B cell (primary cell): ENCODE measurements at regions not wholly inside any gene's neighbourhood (a gene's known extent, or its start where the extent isn't known, plus 50 kb on each side); places are given as distances from the start of the nearest gene placed in this dataset.

Experiments used
- CTCF ChIP-seq: fragments of 200-600 bp; IDR thresholded peaks from one replicate; pipeline ENCODE4 v1.8.0; 2022; ENCODE audit warnings: antibody characterized with exemption, mild to moderate bottlenecking
- EZH2 ChIP-seq: IDR thresholded peaks from 2 replicates; pipeline ENCODE4 v1.6.1; 2012; ENCODE audit warnings: borderline replicate concordance, low read depth, mild to moderate bottlenecking, moderate library complexity, low read length; ENCODE audit not compliant: insufficient read depth, poor library complexity, severe bottlenecking

- TF ChIP-seq CTCF: no peak
- no peak for TF ChIP-seq EZH2
These were observed 115.7 kb upstream of the KCNJ16 start for GRCh38 chr17:69959283-69959682.
